ENCODE measurements at regions not wholly inside any gene's neighbourhood (a gene's known extent, or its start where the extent isn't known, plus 50 kb on each side); places are given as distances from the start of the nearest gene placed in this dataset.

DNA sequence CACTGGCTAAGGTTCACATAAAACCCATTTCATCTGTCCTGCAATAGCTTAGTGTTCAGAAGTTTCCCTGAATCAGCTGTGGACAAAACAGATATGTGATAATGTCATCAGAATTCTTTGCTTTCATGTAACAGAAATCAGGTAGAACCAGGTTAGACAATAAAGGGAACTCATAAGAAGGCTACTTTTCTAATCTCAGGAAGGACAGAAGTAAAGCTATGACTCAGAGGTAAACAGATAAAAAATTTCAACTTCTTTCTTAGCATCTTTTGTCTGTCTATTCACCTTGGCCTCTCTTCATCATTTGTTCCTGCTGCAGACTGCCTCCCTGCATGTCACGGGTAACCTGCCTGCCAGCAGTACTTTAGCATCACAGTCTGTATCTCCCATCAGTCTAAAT is 643.1 kb downstream of the MECOM start:
- ChIA-PET CTCF (no interaction called here), POLR2A (ENCODE audit: unreplicated experiment) (no interaction called here)
- Histone ChIP-seq H4K5ac (ENCODE audit: low read depth, low read length) (no peak overlapping the region), H3K9ac (ENCODE audit: low read depth, low read length) (no peak overlapping the region), H3K23ac (ENCODE audit: low read depth, low read length) (no peak overlapping the region), H3K9me3 (ENCODE audit: control insufficient read depth, insufficient read depth, low read length) (no peaks in the 10 kb centered on the region), H2BK15ac (ENCODE audit: low read depth, low read length) (no peak overlapping the region), H4K91ac (ENCODE audit: insufficient read depth, low read depth, low read length) (no peak overlapping the region), H2BK120ac (ENCODE audit: low read depth, low read length) (no peak overlapping the region), H2AK9ac (replicated peaks; ENCODE audit: low read depth, low read length, poor library complexity) (no peak overlapping the region), H3K36me3 (ENCODE audit: control insufficient read depth, insufficient read depth, low read length) (no peaks in the 10 kb centered on the region), H3K4me1 (ENCODE audit: control insufficient read depth, insufficient read depth, low read length) (no peaks in the 10 kb centered on the region), H3K4me2 (ENCODE audit: low read depth, low read length) (no peak overlapping the region), H2AFZ (replicated peaks; ENCODE audit: low read length, poor library complexity) (no peak overlapping the region), H3K56ac (ENCODE audit: extremely low read depth, insufficient read depth, low read length) (no peak overlapping the region), H3K18ac (ENCODE audit: low read depth, low read length) (no peak overlapping the region), H2BK20ac (ENCODE audit: low read depth, low read length) (no peak overlapping the region), H3K4me3 (ENCODE audit: insufficient read depth, low read depth, low read length) (no peak overlapping the region), H4K8ac (ENCODE audit: low read depth in 2 of 2, low read length in 2 of 2) (no peak overlapping the region), H3K14ac (replicated peaks; ENCODE audit: low read depth, low read length) (no peak overlapping the region), H3K79me1 (ENCODE audit: low read depth in 1 of 2, low read length in 2 of 2) (no peaks in the 10 kb centered on the region), H3K27me3 (ENCODE audit: control insufficient read depth, insufficient read depth, low read length) (no peaks in the 10 kb centered on the region), H4K20me1 (ENCODE audit: insufficient read depth, low read length) (no peaks in the 10 kb centered on the region), H3K27ac (ENCODE audit: insufficient read depth, low read length) (no peak overlapping the region), H3K9me1 (ENCODE audit: insufficient read depth, low read length) (no peaks in the 10 kb centered on the region), H2BK5ac (ENCODE audit: low read depth, low read length, poor library complexity, severe bottlenecking) (no peak overlapping the region), H3K4ac (ENCODE audit: low read depth, low read length) (no peak overlapping the region), H2AK5ac (ENCODE audit: low read depth, low read length) (no peak overlapping the region)
- dilution Hi-C loops (cut with HindIII; ENCODE audit: low sequenced_read_pairs, unreplicated experiment), result no loop called here
- no CpG with 5 or more reads among the region's 1 CpG for WGBS, 2 experiments (ENCODE audit: extremely low coverage in 2 of 2, insufficient read length in 1 of 2)
- intact Hi-C loops (cut with micrococcal nuclease), result no loop called here
- in situ Hi-C loops (cut with MboI; ENCODE audit: low sequenced_read_pairs), result no loop called here
- TF ChIP-seq, protein P1, sequence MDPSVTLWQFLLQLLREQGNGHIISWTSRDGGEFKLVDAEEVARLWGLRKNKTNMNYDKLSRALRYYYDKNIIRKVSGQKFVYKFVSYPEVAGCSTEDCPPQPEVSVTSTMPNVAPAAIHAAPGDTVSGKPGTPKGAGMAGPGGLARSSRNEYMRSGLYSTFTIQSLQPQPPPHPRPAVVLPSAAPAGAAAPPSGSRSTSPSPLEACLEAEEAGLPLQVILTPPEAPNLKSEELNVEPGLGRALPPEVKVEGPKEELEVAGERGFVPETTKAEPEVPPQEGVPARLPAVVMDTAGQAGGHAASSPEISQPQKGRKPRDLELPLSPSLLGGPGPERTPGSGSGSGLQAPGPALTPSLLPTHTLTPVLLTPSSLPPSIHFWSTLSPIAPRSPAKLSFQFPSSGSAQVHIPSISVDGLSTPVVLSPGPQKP (IDR thresholded peaks at IDR 0.05; ENCODE audit: borderline replicate concordance, low read depth, low read length), result no peak
- TF ChIP-seq CTCF (conservative IDR thresholded peaks at IDR 0.05; ENCODE audit: low read depth, low read length), result no peak
- TF ChIP-seq NFE2L2 (IDR thresholded peaks at IDR 0.05; ENCODE audit: low read depth, low read length), result no peak
- TF ChIP-seq MAFK (IDR thresholded peaks at IDR 0.05; ENCODE audit: low read depth, low read length), result no peak
- no peak for TF ChIP-seq MXI1 (IDR thresholded peaks at IDR 0.05; ENCODE audit: borderline replicate concordance, low read depth, low read length)
- TF ChIP-seq, protein P2, sequence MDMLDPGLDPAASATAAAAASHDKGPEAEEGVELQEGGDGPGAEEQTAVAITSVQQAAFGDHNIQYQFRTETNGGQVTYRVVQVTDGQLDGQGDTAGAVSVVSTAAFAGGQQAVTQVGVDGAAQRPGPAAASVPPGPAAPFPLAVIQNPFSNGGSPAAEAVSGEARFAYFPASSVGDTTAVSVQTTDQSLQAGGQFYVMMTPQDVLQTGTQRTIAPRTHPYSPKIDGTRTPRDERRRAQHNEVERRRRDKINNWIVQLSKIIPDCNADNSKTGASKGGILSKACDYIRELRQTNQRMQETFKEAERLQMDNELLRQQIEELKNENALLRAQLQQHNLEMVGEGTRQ (IDR thresholded peaks at IDR 0.05; ENCODE audit: low read depth, low read length), result no peak
- TF ChIP-seq FOS (IDR thresholded peaks at IDR 0.05; ENCODE audit: low read depth, low read length), result no peak
- no peak for TF ChIP-seq RFX5 (IDR thresholded peaks at IDR 0.05; ENCODE audit: low read depth, low read length)
- no peak for TF ChIP-seq POLR2A (IDR thresholded peaks at IDR 0.05; ENCODE audit: low read depth, low read length)
- TF ChIP-seq RAD21 (IDR thresholded peaks at IDR 0.05; ENCODE audit: low read length), result no peak
- no peak for TF ChIP-seq MAZ (IDR thresholded peaks at IDR 0.05; ENCODE audit: borderline replicate concordance, low read depth, low read length)
- no peak for TF ChIP-seq CEBPB (IDR thresholded peaks at IDR 0.05; ENCODE audit: low read depth, low read length)
- no peak for TF ChIP-seq CHD1 (IDR thresholded peaks at IDR 0.05; ENCODE audit: low read depth, low read length)
- TF ChIP-seq SMC3 (IDR thresholded peaks at IDR 0.05; ENCODE audit: low read depth, low read length), result no peak
- no peak for TF ChIP-seq RCOR1 (IDR thresholded peaks at IDR 0.05; ENCODE audit: insufficient replicate concordance, low read length)
- DNase-seq (no peak), ATAC-seq (ENCODE audit: low read depth) (no peak)
- BruUV-seq (replicated peaks), result no TSS peak
